Heart right ventricle (tissue), 16 donors: ENCODE measurements at regions not wholly inside any gene's neighbourhood (a gene's known extent, or its start where the extent isn't known, plus 50 kb on each side); places are given as distances from the start of the nearest gene placed in this dataset.
A peak's percentile ranks its signal among the peaks of the same experiment; 100 is the strongest.

Experiments used
- ATAC-seq, 8 donors: fragments of 200-7000 bp; cut with Tn5 transposase; one replicate each; pipeline ENCODE4 v1.9.1; 2020; ENCODE audit warnings: mild to moderate bottlenecking in 8 of 8, moderate library complexity in 8 of 8, moderate number of reproducible peaks in 1 of 8
- DNase-seq, 2 donors: peaks; one replicate each; pipeline ENCODE4 v3.0.0-alpha.2; 2020
- H3K27ac ChIP-seq, 10 donors: fragments of 200-600 bp; sonication (generic) in 2 of 10; one replicate each; pipeline versions ENCODE4 v1.5.0 to v1.8.0; 2020 to 2022; ENCODE audit warnings: mild to moderate bottlenecking in 3 of 10
- H3K27me3 ChIP-seq, 7 donors: fragments of 200-600 bp; one replicate each; pipeline ENCODE4 v1.8.0; 2021 to 2022; ENCODE audit warnings: mild to moderate bottlenecking in 2 of 7
- H3K36me3 ChIP-seq, 9 donors: fragments of 200-600 bp; sonication (generic) in 1 of 9; one replicate each; pipeline versions ENCODE4 v1.5.0 to v1.8.0; 2020 to 2022; ENCODE audit warnings: mild to moderate bottlenecking in 2 of 9
- H3K4me1 ChIP-seq, 9 donors: fragments of 200-600 bp; sonication (generic) in 1 of 9; one replicate each; pipeline versions ENCODE4 v1.5.0 to v1.8.0; 2020 to 2022; ENCODE audit warnings: mild to moderate bottlenecking in 4 of 9
- H3K4me3 ChIP-seq, 10 donors: fragments of 200-600 bp; sonication (generic) in 2 of 10; one replicate each; pipeline versions ENCODE4 v1.5.0 to v1.8.0; 2020 to 2022; ENCODE audit warnings: mild to moderate bottlenecking in 7 of 10, moderate library complexity in 2 of 10
- H3K9me3 ChIP-seq, 11 donors: fragments of 200-600 bp in 10 of 11; sonication (generic) in 2 of 11; one replicate each; pipeline versions ENCODE4 v1.5.0 to v1.8.0; 2013 to 2022; ENCODE audit warnings: mild to moderate bottlenecking in 2 of 11, control low read depth in 1 of 11, moderate library complexity in 1 of 11
- CTCF ChIP-seq, 9 donors: fragments of 200-600 bp; sonication (generic) in 2 of 9; IDR thresholded peaks; one replicate each; pipeline versions ENCODE4 v1.5.0 to v1.8.0; 2021 to 2022; ENCODE audit warnings: antibody characterized with exemption in 9 of 9, mild to moderate bottlenecking in 5 of 9, moderate library complexity in 1 of 9
- WGBS, 2 donors: extraction: QIAGEN DNeasy Blood & Tissue Kit; methylation state at CpG; one replicate each; pipeline ENCODE4 v1.1.7; 2013; ENCODE audit warnings: inconsistent platforms in 1 of 2; 5-methylcytosine and 5-hydroxymethylcytosine counted together
- intact Hi-C, 10 donors: fragments of 100-400 bp; cut with DNase I; formaldehyde crosslinking; loops; one replicate each; pipeline versions ENCODE4 v1.11.1 to v1.14.2; 2022
- donor health status: Arrhythmogenic right ventricular cardiomyopathy.
- donor health status: ischemic (EF 13 %, LVEDD 7.1; RV severe dilation, severe dysfunction).
- donor health status: healthy with polysubstance abuse.
- donor health status: DM: no; HTN: yes; CAD: no.
- donor health status: DM: no; HTN: no; CAD: no.
- donor health status: ischemic (EF 25% LVEDD 6.9; RV normal size, moderate dysfunction).
- donor health status: ischemic (EF 25% LVEDD 5.7; RV mildly dilated, moderate dysfunction).
- donor health status: healthy.
- donor health status: DM: yes; HTN: yes; CAD: no.
- donor health status: Ischemic cardiomyopathy.
- donor health status: ischemic (EF 35%, LVEDD 5.7; RV mildly dilated, moderate dysfunction).
- donor health status: nonischemic (EF 11% LVEDD 7.7; RV severe dilation, severe dysfunction).
- donor health status: DM: yes; HTN: yes; CAD: no.
- donor health status: PGD.
- donor health status: ischemic (EF 29% LVEDD 5.4; RV normal size, mild dysfunction).
- donor health status: nonischemic (EF 23%, LVEDD 6.1; RV moderate dilation, normal function).

- peaks cover 0 to 7% (median 2%) of the 10 kb centered on the region in 7 donors for H3K27me3 ChIP-seq
- no peaks in the 10 kb centered on the region for H3K9me3 ChIP-seq
- H3K36me3 ChIP-seq, result no peaks in the 10 kb centered on the region
- WGBS, 2 donors, result 73 to 82% methylated on average over 4 of the region's 4 CpGs
- peaks cover 0 to 14% (median 6%) of the 10 kb centered on the region in 9 donors for H3K4me1 ChIP-seq
- no peak for TF ChIP-seq CTCF (IDR thresholded peaks at IDR 0.05)
- H3K27ac ChIP-seq, result no peak overlapping the region
- no peak for ATAC-seq
- intact Hi-C loops, result loop anchor here in 2 of 10 donors (10.0 kb wide), 2 partner anchors 60 to 160 kb away; no protein-coding TSS in a partner anchor
- no peak overlapping the region for H3K4me3 ChIP-seq
- no peak for DNase-seq
Measured at GRCh38 chr16:86884390-86884650, 306.0 kb downstream of the FOXL1 start.

DNA sequence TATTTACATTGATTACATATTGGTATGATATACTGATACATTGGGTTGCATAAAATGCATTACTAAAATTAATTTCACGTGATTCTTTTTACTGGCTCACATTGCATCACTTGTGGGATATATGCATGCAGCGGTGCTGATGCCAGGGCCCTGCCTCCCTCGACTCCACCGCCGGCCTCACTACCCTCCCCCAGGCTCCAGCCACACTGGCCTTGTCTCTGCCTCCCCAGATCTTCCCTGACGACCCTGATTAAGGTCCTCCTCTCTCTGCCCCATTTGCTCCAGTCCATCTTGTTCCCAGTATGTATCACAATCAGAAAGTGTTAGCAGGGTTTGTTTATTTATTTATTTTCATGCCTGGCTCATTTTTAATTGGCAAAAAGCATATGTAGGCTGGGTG is 306.8 kb downstream of the FOXL1 start:
- WGBS, 2 donors, result 85 to 89% methylated on average over 6 of the region's 6 CpGs
- DNase-seq, result no peak
- H3K27me3 ChIP-seq, result peaks cover 0 to 3% (median 0%) of the 10 kb centered on the region in 7 donors

DNA sequence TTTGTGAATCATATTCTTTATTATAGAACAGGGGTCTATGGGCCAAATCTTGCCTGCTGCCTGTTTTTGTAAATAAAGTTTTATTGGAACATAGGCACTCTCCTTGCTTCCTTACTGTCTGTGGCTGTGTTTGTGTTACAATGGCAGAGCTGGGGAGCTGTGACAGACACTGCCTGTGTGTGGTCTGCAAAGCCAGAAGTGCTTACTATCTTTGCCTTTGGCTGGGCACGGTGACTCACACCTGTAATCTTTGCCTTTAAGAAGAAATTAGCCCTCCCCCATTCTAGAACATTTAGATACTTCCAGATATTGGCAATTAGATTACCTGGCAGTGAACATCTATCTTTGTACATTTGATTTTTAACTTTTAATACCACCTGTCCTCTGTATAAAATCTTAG is 308.3 kb downstream of the FOXL1 start:
- peaks cover 0 to 3% (median 0%) of the 10 kb centered on the region in 7 donors for H3K27me3 ChIP-seq
- TF ChIP-seq CTCF (IDR thresholded peaks at IDR 0.05), result no peak
- no peak overlapping the region for H3K4me3 ChIP-seq
- DNase-seq (no peak), ATAC-seq (no peak)
- 47 to 49% methylated on average over 1 of the region's 1 CpG for WGBS, 2 donors
- no peak overlapping the region for H3K27ac ChIP-seq
- no peaks in the 10 kb centered on the region for H3K36me3 ChIP-seq
- no peaks in the 10 kb centered on the region for H3K9me3 ChIP-seq
- H3K4me1 ChIP-seq, result peaks cover 0 to 21% (median 6%) of the 10 kb centered on the region in 9 donors
- intact Hi-C loops, result loop anchor here in 2 of 10 donors (10.0 kb wide), 2 partner anchors 62 to 158 kb away; no protein-coding TSS in a partner anchor

More for the DNA sequence above, 306.8 kb downstream of the FOXL1 start:
- TF ChIP-seq CTCF (IDR thresholded peaks at IDR 0.05), result no peak
- ATAC-seq, result no peak
- Histone ChIP-seq H3K27ac (no peak overlapping the region), H3K9me3 (no peaks in the 10 kb centered on the region), H3K36me3 (no peaks in the 10 kb centered on the region), H3K4me1 (peaks cover 0 to 14% (median 6%) of the 10 kb centered on the region in 9 donors), H3K4me3 (no peak overlapping the region)
- intact Hi-C loops, result loop anchor here in 2 of 10 donors (10.0 kb wide), 2 partner anchors 60 to 160 kb away; no protein-coding TSS in a partner anchor

GRCh38 chr16:86887416-86887815 is 309.1 kb downstream of the FOXL1 start:
- H3K9me3 ChIP-seq, result no peaks in the 10 kb centered on the region
- no peaks in the 10 kb centered on the region for H3K36me3 ChIP-seq
- no peak overlapping the region for H3K27ac ChIP-seq
- intact Hi-C loops, result loop anchor here in 2 of 10 donors (10.0 kb wide), 2 partner anchors 63 to 157 kb away; no protein-coding TSS in a partner anchor
- peaks cover 0 to 3% (median 0%) of the 10 kb centered on the region in 7 donors for H3K27me3 ChIP-seq
- no peak overlapping the region for H3K4me3 ChIP-seq
- no peak for TF ChIP-seq CTCF (IDR thresholded peaks at IDR 0.05)
- 81 to 84% methylated on average over 8 of the region's 8 CpGs for WGBS, 2 donors
- DNase-seq (no peak), ATAC-seq (peak in 1 of 8 donors; percentile 23)
- H3K4me1 ChIP-seq, result peaks cover 0 to 19% (median 6%) of the 10 kb centered on the region in 9 donors
